ENCODE measurements at regions not wholly inside any gene's neighbourhood (a gene's known extent, or its start where the extent isn't known, plus 50 kb on each side); places are given as distances from the start of the nearest gene placed in this dataset.

GRCh38 chr12:76223869-76224268, 124.3 kb downstream of the BBS10 start:
- DNase-seq (ENCODE audit: low read depth in 1 of 2, low spot score in 1 of 2), result no peak

- DNase-seq (ENCODE audit: low read depth in 1 of 2, low spot score in 1 of 2), result no peak
Observed at GRCh38 chr12:76220980-76221379, 127.2 kb downstream of the BBS10 start.

GRCh38 chr12:76219806-76220205, 128.4 kb downstream of the BBS10 start:
- no peak for DNase-seq (ENCODE audit: low read depth in 1 of 2, low spot score in 1 of 2)

GRCh38 chr12:76216585-76217472, 131.4 kb downstream of the BBS10 start:
- DNase-seq (ENCODE audit: low read depth in 1 of 2, low spot score in 1 of 2), result no peak

GRCh38 chr12:76208129-76208528, 123.6 kb upstream of the NAP1L1 start:
- no peak for DNase-seq (ENCODE audit: low read depth in 1 of 2, low spot score in 1 of 2)

- DNase-seq (ENCODE audit: low read depth in 1 of 2, low spot score in 1 of 2), result no peak
Observed at GRCh38 chr12:76206677-76207072, 122.2 kb upstream of the NAP1L1 start.

- no peak for DNase-seq (ENCODE audit: low read depth in 1 of 2, low spot score in 1 of 2)
Observed at GRCh38 chr12:76206039-76206676, 121.7 kb upstream of the NAP1L1 start.

- no peak for DNase-seq (ENCODE audit: low read depth in 1 of 2, low spot score in 1 of 2)
Observed at GRCh38 chr12:76202621-76203020, 118.1 kb upstream of the NAP1L1 start.

- no peak for DNase-seq (ENCODE audit: low read depth in 1 of 2, low spot score in 1 of 2)
Observed at GRCh38 chr12:76201758-76202157, 117.3 kb upstream of the NAP1L1 start.

- no peak for DNase-seq (ENCODE audit: low read depth in 1 of 2, low spot score in 1 of 2)
Observed at GRCh38 chr12:76201316-76201715, 116.8 kb upstream of the NAP1L1 start.

- no peak for DNase-seq (ENCODE audit: low read depth in 1 of 2, low spot score in 1 of 2)
Observed at GRCh38 chr12:76199808-76200207, 115.3 kb upstream of the NAP1L1 start.

- DNase-seq (ENCODE audit: low read depth in 1 of 2, low spot score in 1 of 2), result no peak
Observed at GRCh38 chr12:76198839-76199238, 114.4 kb upstream of the NAP1L1 start.

GRCh38 chr12:76197283-76197682, 112.8 kb upstream of the NAP1L1 start:
- DNase-seq (ENCODE audit: low read depth in 1 of 2, low spot score in 1 of 2), result no peak

GRCh38 chr12:76195920-76196319, 111.4 kb upstream of the NAP1L1 start:
- no peak for DNase-seq (ENCODE audit: low read depth in 1 of 2, low spot score in 1 of 2)

GRCh38 chr12:76194724-76195123, 110.2 kb upstream of the NAP1L1 start:
- DNase-seq (ENCODE audit: low read depth in 1 of 2, low spot score in 1 of 2), result no peak

GRCh38 chr12:76193961-76194360, 109.5 kb upstream of the NAP1L1 start:
- no peak for DNase-seq (ENCODE audit: low read depth in 1 of 2, low spot score in 1 of 2)

- DNase-seq (ENCODE audit: low read depth in 1 of 2, low spot score in 1 of 2), result no peak
Observed at GRCh38 chr12:76192416-76192815, 107.9 kb upstream of the NAP1L1 start.

GRCh38 chr12:76190299-76190698, 105.8 kb upstream of the NAP1L1 start:
- no peak for DNase-seq (ENCODE audit: low read depth in 1 of 2, low spot score in 1 of 2)

GRCh38 chr12:76189851-76190250, 105.4 kb upstream of the NAP1L1 start:
- no peak for DNase-seq (ENCODE audit: low read depth in 1 of 2, low spot score in 1 of 2)

GRCh38 chr12:76187177-76187576, 102.7 kb upstream of the NAP1L1 start:
- DNase-seq (ENCODE audit: low read depth in 1 of 2, low spot score in 1 of 2), result no peak

GRCh38 chr12:76186131-76186906, 101.8 kb upstream of the NAP1L1 start:
- no peak for DNase-seq (ENCODE audit: low read depth in 1 of 2, low spot score in 1 of 2)

All from activated T-helper 1 cell treated with anti-CD3 and anti-CD28 coated beads, Interleukin-2, amount 50 U/mL, for 16 hours (primary cell).